D721Med (cell line): ENCODE measurements at regions not wholly inside any gene's neighbourhood (a gene's known extent, or its start where the extent isn't known, plus 50 kb on each side); places are given as distances from the start of the nearest gene placed in this dataset.

Experiments used
- DNase-seq: peaks from one replicate; pipeline ENCODE4 v3.0.0; 2011; ENCODE audit warnings: low spot score; ENCODE audit not compliant: insufficient read length
- FAIRE-seq: peaks from 2 replicates; lab custom pipeline; 2011; peaks lifted over from hg19 to GRCh38; lab: Jason Lieb, UNC
- TF ChIP-seq, protein P1 (sequence below): IDR thresholded peaks from 2 replicates; pipeline ENCODE4 v1.5.1; 2012; ENCODE audit warnings: mild to moderate bottlenecking, control low read depth; ENCODE audit not compliant: insufficient read depth; ENCODE audit errors: missing control alignments

DNA sequence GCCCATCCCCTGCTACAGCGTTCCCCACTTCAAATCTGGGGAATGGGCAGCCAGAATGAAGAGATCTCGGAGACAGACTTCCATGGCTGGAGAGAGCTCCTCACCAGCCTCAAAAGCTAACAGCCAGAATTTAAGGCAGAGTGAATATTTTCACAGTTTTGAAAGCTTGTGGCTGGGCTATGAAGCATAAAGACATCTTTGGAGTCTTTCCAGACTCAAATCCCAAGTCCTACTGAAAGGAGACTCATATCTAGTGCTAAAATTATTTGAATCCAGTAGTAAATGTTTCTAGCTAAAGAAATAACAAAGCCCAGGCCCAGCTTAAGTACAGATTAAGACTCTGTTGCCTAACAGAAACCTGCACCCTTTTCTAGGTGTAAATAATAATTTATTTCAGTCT lies 628.4 kb upstream of the ALCAM start:
- FAIRE-seq (no peak), DNase-seq (no peak)
- TF ChIP-seq, protein P1, sequence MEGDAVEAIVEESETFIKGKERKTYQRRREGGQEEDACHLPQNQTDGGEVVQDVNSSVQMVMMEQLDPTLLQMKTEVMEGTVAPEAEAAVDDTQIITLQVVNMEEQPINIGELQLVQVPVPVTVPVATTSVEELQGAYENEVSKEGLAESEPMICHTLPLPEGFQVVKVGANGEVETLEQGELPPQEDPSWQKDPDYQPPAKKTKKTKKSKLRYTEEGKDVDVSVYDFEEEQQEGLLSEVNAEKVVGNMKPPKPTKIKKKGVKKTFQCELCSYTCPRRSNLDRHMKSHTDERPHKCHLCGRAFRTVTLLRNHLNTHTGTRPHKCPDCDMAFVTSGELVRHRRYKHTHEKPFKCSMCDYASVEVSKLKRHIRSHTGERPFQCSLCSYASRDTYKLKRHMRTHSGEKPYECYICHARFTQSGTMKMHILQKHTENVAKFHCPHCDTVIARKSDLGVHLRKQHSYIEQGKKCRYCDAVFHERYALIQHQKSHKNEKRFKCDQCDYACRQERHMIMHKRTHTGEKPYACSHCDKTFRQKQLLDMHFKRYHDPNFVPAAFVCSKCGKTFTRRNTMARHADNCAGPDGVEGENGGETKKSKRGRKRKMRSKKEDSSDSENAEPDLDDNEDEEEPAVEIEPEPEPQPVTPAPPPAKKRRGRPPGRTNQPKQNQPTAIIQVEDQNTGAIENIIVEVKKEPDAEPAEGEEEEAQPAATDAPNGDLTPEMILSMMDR, result no peak

DNA sequence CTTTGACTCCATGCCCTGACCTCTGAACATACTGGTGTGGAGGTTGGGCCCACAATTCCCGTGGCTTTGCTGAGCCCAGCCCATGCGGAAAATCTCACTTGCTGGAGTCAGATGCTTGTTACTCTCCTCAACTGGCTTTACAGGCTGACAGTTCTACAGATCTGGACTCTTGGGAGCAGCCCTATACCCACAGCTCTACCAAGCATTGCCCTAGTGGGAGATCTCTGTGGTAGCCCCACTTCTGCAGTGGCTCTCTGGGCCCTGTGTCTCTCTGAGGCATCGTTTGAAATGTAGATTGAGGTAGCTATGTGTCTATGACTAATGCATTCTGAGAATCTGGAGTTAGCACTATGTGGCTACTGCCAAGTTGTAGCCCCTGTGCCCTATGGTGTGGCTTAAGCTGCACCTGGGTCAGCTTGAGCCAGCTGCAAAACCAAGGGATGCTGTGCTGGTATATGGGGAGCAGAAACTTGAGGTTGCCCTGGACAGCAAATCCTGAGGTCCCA lies 625.8 kb upstream of the ALCAM start:
- DNase-seq (no peak), FAIRE-seq (no peak)
- TF ChIP-seq, protein P1, result no peak

DNA sequence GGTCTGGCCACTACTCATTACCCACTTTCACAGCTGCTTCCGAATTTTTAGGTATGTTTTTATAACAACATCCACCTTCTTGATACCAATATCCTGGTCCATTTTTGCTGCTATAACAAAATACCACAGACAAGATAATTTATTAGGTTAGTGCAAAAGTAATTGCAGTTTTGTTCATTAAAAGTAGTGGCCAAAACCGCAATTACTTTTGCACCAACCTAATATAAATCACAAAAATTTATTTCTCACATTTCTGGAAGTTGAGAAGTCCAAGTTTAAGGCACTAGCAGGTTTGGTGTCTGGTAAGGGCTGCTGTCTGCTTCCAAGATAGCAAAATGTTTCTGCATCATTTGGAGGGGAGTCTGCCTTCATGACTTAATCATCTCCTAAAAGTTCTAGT lies 624.7 kb upstream of the ALCAM start:
- FAIRE-seq, result no peak
- TF ChIP-seq, protein P1, result no peak
- DNase-seq, result no peak

GRCh38 chr3:104745313-104745712 lies 621.4 kb upstream of the ALCAM start:
- TF ChIP-seq, protein P1, result no peak
- DNase-seq, result no peak
- no peak for FAIRE-seq

GRCh38 chr3:104746056-104746455 lies 620.7 kb upstream of the ALCAM start:
- TF ChIP-seq, protein P1, result no peak
- no peak for DNase-seq
- FAIRE-seq, result no peak

- TF ChIP-seq, protein P1, result no peak
- FAIRE-seq (no peak), DNase-seq (no peak)
Observed at GRCh38 chr3:104750581-104750980, 616.1 kb upstream of the ALCAM start.

GRCh38 chr3:104755791-104756190 lies 610.9 kb upstream of the ALCAM start:
- FAIRE-seq (no peak), DNase-seq (no peak)
- TF ChIP-seq, protein P1, result no peak
